ENCODE measurements at regions not wholly inside any gene's neighbourhood (a gene's known extent, or its start where the extent isn't known, plus 50 kb on each side); places are given as distances from the start of the nearest gene placed in this dataset.
"Not testable (repeated sequence)": the region's sequence is repeated elsewhere in the genome, so short reads cannot be mapped to it uniquely, and the experiment has no call there.

DNA sequence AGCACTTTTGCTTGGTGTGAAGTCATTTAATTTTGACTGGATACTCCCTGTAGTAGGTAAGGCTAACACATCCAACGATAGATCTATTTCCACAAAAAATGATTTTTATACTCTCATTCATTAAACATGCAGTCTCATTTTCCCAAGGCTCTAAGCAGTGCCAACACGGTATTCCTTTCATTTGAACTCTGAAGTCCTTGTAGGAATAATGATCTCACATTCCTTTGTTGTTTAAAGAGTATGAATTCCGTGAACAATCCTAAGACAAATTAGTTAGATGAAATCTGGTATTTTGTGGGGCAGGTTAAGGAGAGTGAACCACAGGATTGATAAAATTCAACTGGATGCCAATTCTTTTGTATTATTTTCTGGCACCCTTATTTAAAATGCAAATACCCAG lies 66.6 kb downstream of the LACC1 start:
- DNase-seq = no peak

DNA sequence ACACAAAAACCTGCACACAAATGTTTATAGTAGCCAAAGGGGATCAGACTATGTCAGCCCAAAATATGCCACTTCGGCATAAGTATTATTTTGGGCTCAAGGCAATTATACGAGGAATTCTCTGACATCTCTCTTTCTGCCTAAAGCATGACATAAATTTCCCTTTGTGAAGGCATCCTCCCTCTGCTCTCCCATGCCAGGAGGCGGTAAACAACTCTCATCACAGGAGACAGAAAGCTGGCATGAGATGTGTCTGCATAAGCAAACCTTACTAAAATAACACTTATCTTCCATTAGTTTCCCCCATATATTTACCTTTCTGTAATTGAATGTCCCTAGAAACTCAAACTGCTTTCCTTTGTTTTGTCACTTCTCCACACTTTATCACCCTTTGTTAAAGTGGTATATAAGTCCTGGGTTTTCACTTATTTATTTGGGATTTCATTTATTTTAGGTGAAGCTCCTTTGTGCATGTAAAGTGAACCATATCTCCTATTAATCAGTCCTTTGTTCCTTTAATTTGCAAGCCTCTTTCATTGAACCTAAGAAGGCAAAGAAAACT lies 68.3 kb downstream of the LACC1 start:
- no peak for DNase-seq

DNA sequence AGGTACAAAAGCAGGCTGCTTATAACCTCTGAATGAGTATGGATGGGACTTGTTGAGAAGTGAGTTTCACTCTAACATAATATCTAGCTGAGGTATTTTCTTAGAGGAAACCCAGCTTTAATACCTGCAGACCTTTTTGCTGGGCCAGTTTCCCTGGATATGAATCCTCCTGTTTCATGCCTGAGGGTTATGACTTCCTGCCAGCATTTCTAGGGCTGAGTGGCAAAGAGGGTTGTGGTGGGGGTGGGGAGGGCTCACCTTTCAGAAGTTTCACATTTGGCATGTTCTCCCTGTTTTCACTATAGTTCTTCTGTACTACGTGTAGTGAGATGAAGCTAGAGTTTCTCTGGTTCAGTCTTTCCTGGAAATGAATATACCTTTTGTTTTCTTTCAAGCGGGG lies 73.7 kb downstream of the LACC1 start:
- DNase-seq = no peak

DNA sequence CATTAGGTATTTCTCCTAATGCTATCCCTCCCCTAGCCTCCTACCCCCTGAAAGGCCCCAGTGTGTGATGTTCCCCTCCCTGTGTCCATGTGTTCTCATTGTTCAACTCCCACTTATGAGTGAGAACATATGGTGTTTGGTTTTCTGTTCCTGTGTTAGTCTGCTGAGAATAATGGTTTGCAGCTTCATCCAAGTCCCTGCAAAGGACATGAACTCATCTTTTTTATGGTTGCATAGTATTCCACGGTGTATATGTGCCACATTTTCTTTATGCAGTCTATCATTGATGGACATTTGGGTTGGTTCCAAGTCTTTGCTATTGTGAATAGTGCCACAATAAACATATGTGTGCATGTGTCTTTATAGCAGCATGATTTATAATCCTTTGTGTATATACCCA lies 77.3 kb downstream of the LACC1 start:
- DNase-seq = not testable (repeated sequence)

DNA sequence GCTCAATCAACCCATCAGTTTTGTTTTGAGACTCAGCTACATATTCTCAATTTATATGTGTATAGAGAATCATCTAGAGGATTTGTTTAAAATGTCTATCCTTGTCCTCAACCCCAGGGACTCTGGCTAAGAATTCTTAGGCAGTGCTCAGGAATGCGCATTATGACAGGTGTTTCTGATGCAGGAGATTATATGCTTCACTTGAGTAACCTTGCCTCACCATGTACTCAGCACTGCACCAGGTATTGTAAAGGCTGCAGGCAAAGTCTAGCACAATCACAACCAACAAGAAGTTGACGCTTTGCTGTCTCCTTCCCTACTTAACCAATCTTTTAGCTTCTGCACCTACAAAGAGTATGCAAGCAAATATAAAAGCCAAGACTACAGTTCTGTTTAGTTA lies 79.6 kb downstream of the LACC1 start:
- no peak for DNase-seq

DNA sequence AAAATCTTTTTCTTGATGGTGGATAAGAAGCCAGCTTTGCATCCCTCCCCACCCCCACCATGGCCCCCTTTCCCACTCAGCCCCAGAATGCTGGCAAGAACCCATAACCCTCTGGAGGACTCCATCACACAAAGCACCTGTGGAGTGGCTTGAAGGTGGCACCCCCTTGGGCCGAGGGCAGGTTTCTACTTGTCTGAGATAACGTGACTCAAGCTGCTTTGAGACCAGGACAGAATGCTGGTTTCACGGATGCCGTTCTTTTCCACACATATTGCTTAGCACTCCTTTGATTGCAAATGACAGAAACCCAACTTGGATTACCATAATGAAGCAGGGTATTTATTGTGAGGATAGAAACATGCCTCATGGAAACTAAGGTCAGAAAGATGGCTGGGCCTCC lies 82.2 kb downstream of the LACC1 start:
- DNase-seq = no peak

DNA sequence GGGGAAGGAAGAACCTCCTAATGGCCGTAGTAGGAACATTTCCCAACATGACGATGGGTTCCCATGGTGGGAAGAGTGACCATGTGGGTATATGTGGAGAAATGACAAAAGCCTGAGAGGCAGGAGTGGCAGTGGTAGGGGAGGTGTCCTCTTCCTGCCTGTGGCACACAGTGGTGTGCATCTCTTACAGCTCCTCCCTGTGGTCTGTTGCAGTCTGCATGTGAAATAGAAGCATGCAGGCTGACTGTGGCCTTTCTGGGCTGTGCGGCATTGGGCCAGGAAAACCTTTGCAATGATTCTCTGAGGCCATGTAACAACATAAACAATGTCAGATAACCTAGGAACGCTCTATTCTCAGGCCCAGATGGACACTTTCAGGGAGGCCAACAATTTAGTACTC lies 84.0 kb downstream of the LACC1 start:
- DNase-seq = no peak

DNA sequence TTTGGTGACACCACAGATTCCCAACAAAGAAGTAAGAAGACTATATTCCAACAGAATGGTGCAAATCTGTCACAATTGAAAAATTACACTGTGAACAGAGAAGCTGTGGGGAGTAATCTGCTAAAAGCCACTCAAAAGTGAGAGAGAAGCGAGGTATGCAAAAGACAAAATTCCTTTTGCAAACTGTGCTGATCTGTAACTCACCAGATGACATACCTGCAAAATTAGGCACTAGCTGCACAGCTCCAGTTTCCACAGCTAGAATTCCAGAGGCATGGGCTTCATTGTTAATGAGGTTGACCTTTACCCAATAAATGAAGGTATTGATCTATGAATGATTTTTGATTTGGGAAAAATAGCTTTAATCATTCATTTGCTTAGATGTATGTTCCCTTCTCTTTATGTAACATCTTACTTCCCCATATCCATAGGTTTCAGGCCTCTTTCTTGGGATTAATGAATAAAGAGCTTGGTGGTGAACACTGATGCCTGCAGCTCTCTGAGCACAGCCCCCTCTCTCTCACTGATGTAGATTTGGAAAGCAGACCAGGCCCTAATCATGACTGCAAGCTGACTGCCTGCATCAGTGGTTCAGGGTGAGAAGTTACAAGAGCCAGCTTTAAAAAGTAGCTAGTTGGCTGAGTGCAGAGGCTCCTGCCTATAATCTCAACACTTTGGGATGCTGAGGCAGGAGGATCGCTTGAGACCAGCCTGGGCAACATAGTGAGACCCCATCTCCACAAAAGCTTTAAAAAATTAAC lies 85.2 kb downstream of the LACC1 start:
- no peak for DNase-seq

DNA sequence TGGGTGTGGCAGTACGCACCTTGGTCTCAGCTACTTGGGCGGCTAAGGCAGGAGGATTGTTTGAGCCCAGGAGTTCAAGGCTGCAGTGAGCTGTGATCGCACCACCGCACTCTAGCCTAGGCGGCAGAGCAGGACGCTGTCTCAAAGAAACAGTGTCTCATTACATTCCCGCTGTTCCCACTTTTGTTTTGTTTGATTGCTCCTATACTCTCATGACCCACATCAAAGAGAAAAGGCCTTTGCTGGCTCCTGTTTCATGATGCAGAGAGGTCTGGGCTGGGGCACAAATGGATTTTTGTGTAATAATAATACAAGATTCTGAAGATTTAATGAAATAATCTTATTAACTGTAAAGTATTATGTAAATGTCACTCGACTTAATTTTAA lies 85.7 kb downstream of the LACC1 start:
- no peak for DNase-seq

DNA sequence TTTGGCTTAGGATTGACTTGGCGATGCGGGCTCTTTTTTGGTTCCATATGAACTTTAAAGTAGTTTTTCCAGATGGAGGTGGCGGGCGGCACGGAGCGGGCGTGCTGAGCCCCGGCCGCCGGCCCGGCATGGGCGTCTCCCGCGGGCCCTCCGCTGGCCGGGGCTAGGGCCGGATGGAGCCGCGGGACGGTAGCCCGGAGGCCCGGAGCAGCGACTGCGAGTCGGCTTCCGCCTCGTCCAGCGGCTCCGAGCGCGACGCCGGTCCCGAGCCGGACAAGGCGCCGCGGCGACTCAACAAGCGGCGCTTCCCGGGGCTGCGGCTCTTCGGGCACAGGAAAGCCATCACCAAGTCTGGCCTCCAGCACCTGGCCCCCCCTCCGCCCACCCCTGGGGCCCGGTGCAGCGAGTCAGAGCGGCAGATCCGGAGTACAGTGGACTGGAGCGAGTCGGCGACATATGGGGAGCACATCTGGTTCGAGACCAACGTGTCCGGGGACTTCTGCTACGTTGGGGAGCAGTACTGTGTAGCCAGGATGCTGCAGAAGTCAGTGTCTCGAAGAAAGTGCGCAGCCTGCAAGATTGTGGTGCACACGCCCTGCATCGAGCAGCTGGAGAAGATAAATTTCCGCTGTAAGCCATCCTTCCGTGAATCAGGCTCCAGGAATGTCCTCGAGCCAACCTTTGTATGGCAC lies 88.7 kb downstream of the LACC1 start:
- DNase-seq = not testable (repeated sequence)

DNA sequence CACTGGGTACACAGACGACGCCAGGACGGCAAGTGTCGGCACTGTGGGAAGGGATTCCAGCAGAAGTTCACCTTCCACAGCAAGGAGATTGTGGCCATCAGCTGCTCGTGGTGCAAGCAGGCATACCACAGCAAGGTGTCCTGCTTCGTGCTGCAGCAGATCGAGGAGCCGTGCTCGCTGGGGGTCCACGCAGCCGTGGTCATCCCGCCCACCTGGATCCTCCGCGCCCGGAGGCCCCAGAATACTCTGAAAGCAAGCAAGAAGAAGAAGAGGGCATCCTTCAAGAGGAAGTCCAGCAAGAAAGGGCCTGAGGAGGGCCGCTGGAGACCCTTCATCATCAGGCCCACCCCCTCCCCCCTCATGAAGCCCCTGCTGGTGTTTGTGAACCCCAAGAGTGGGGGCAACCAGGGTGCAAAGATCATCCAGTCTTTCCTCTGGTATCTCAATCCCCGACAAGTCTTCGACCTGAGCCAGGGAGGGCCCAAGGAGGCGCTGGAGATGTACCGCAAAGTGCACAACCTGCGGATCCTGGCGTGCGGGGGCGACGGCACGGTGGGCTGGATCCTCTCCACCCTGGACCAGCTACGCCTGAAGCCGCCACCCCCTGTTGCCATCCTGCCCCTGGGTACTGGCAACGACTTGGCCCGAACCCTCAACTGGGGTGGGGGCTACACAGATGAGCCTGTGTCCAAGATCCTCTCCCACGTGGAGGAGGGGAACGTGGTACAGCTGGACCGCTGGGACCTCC lies 89.4 kb downstream of the LACC1 start:
- not testable (repeated sequence) for DNase-seq

DNA sequence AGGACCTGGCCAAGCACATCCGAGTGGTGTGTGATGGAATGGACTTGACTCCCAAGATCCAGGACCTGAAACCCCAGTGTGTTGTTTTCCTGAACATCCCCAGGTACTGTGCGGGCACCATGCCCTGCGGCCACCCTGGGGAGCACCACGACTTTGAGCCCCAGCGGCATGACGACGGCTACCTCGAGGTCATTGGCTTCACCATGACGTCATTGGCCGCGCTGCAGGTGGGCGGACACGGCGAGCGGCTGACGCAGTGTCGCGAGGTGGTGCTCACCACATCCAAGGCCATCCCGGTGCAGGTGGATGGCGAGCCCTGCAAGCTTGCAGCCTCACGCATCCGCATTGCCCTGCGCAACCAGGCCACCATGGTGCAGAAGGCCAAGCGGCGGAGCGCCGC lies 90.2 kb downstream of the LACC1 start:
- DNase-seq = not testable (repeated sequence)

DNA sequence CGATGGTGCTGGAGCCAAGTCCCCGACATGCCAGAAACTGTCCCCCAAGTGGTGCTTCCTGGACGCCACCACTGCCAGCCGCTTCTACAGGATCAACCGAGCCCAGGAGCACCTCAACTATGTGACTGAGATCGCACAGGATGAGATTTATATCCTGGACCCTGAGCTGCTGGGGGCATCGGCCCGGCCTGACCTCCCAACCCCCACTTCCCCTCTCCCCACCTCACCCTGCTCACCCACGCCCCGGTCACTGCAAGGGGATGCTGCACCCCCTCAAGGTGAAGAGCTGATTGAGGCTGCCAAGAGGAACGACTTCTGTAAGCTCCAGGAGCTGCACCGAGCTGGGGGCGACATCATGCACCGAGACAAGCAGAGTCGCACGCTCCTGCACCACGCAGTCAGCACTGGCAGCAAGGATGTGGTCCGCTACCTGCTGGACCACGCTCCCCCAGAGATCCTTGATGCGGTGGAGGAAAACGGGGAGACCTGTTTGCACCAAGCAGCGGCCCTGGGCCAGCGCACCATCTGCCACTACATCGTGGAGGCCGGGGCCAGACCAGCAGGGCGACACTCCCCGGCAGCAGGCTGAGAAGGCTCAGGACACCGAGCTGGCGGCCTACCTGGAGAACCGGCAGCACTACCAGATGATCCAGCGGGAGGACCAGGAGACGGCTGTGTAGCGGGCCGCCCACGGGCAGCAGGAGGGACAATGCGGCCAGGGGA lies 91.0 kb downstream of the LACC1 start:
- not testable (repeated sequence) for DNase-seq

DNA sequence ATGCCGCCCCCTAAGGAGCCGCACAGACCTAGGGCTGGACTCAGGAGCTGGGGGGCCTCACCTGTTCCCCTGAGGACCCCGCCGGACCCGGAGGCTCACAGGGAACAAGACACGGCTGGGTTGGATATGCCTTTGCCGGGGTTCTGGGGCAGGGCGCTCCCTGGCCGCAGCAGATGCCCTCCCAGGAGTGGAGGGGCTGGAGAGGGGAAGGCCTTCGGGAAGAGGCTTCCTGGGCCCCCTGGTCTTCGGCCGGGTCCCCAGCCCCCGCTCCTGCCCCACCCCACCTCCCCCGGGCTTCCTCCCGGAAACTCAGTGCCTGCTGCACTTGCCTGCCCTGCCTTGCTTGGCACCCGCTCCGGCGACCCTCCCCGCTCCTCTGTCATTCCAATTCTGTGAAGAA lies 91.6 kb downstream of the LACC1 start:
- DNase-seq = not testable (repeated sequence)

DNA sequence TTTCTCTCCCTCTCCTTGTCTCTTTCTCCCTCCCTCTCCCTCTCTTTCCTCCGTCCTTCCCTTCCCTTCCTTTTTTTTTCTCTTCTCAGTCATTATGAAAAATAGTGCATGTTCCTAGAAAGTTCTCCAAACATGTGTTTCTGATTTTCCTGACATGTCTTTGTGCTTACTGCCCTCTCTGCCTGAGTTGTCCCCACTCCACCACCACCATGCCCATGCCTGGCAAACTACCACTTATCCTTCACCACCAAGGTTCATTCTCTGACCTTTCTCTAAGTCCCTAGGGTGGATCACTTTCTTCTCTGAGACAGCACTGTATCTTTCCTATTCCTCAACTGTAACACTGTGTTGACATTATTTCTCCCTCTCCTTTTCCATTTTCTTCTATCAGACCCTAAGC lies 98.2 kb downstream of the LACC1 start:
- no peak for DNase-seq

DNA sequence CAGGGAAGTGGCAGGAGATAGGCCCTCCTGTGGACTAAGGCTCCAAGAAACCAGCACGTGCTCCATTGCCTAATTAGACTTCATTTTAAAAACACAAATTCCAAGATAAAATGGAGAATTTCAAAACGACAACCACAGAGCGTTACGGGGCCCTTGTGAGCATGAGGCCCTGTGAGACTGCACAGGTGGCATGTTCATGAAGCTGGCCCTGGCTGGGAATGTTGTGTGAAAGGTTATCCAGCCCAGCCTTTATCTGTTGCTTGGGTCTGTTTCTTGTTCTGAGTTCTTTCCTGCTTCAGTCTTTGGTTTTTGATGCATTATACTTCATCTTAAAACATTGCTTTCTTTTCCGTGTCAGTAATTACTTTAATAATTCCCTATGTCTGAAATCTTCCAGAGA lies 99.0 kb downstream of the LACC1 start:
- no peak for DNase-seq

DNA sequence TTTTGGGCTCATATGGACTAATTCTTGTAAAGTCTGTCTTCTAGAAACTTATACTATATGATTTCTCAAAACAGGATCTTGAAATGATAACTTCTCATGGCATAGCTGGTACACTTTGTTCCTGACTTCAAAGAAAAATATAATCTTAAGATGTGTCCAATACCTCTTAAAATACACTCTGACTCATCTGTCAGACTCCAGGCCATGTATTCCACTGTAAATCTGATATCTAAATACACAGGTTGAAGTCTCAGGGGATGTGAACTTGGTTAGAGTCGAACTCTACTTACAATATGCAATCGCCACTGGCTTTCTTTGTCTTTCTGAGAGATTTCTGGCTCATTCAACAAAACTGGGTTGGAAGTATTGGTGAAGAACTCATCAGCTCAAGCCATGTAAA lies 99.8 kb downstream of the LACC1 start:
- no peak for DNase-seq

DNA sequence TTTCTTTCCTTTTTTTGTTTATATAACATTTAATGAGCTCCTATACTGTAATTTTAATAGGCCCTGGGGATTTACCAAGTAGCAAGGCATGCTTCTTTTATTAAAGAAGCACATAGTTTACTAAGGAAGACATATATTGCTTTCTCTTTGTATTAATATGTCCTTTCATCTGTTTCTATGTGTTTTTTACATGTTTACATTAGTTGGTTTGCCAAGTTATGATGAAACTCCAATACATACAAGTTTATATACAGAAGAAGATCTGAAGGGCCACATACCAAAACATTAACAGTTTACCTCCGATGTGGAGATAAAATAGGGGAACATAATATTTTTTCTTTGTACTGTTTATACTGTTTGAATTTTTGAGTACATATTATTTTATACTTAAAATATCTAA lies 100.9 kb downstream of the LACC1 start:
- DNase-seq = no peak

DNA sequence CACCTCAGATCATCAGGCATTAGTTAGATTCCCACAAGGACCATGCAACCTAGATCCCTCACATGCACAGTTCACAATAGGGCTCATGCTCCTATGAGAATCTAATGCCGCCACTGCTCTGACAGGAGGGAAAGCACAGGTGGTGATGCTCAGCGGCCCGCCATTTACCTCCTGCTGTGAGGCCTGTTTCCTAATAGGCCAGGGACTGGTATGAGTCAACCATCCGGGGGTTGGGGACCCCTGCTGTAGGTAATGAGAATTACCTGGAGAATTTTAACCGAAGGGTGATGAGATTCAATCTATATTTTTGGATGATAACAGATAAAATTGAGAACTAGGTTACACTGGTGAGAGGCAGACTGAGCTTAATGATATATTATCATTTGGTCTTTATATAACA lies 101.4 kb downstream of the LACC1 start:
- no peak for DNase-seq

DNA sequence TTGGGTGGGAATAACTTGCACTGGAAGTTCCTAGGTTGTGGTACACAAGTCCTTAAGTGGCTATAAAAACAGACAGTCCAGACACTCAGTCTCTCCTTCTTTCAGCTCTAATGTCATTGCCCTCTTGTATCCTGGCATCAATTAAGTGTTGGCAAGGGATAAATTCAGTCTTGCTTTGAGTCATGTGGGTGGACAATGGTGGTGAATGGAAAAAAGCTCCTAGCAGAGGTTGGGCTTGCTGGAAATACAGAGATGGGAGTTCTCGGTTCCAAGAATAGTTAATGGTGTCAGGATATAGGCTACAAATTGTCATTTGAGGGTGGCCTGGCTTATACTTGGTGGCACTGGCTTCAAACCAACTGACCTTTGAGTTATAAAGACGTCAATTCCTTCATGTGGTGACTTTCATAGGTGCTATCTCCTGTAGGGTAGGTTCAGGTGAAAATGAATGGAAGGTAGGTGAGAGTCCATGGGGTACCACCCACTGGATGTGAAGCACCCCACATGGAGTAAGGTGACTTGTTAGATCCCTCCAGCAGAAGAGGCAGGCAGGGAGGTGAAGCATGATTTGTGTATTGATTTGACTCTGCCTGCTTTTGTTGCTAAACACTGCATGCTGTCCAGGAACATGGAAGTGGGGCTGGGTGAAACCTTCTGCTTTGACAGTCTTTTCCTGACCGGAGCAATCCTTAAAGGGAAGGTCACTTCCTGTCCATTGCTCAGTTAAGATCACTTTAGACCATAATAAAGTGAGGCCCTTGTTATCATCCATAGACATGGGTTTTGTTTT lies 102.0 kb downstream of the LACC1 start:
- DNase-seq = no peak

DNA sequence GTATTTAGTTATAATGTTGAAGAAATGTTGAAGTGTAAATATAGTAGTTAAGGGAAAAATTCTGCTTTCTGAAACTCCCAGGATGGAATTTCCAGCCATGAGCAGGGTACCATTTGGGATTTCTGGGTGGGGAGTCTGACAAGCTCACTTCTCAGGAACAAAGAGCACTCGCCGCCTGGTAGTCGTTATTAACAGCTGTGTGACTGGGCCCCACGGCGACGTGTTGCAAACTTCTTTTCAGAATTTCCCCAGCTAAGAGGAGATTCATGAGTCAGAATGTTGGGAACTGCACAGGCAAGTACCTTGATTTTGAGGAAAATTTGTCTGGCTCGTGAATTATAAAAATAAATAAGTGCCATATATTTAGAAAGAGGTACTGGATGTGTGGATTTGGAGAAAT lies 103.7 kb downstream of the LACC1 start:
- DNase-seq = no peak

DNA sequence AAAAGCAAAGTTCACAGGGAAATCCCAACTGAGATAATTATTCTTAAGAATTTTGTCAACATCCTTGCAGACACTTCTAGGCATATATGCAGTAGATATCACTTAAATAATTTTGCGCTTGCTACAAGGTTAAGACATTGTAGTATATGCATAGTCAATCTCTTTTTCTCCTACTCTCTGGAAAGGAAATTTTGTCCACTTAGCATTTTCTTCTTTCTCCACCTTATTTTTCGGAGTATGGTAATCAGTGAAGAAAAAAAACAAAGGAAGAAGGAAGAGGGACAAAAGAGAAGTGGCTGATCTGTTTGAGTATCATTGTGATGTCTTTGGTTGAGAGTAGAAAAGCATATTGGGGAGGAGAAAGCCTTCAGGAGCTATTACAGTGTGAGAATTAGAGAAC lies 104.6 kb downstream of the LACC1 start:
- no peak for DNase-seq
